Smooth muscle cell (in vitro differentiated cells): ENCODE measurements at regions not wholly inside any gene's neighbourhood (a gene's known extent, or its start where the extent isn't known, plus 50 kb on each side); places are given as distances from the start of the nearest gene placed in this dataset.

Experiments used
- DNase-seq: peaks from one replicate; lab custom pipeline; 2025; ENCODE audit not compliant: unreplicated experiment; lab: John Stamatoyannopoulos, UW
- H2AFZ ChIP-seq: fragments of 200-600 bp; sonication (generic); 2 replicates; pipeline ENCODE4 v1.6.0; 2016; ENCODE audit warnings: antibody characterized with exemption, low read depth, mild to moderate bottlenecking
- H3F3A ChIP-seq: fragments of 200-600 bp; sonication (generic); 2 replicates; pipeline ENCODE4 v1.6.0; 2017; ENCODE audit warnings: antibody characterized with exemption, low read depth
- H3K27ac ChIP-seq: fragments of 200-600 bp; sonication (generic); 2 replicates; pipeline ENCODE4 v1.5.1; 2016; ENCODE audit warnings: low read depth, mild to moderate bottlenecking
- H3K27me3 ChIP-seq: fragments of 200-600 bp; sonication (generic); 2 replicates; pipeline ENCODE4 v1.6.1; 2016; ENCODE audit warnings: low read depth, mild to moderate bottlenecking
- H3K36me3 ChIP-seq: fragments of 200-600 bp; sonication (generic); 2 replicates; pipeline ENCODE4 v1.5.1; 2016; ENCODE audit warnings: low read depth
- H3K4me1 ChIP-seq: fragments of 200-600 bp; sonication (generic); 2 replicates; pipeline ENCODE4 v1.5.1; 2016; ENCODE audit warnings: low read depth
- H3K4me2 ChIP-seq: fragments of 200-600 bp; sonication (generic); 2 replicates; pipeline ENCODE4 v1.6.0; 2016; ENCODE audit warnings: mild to moderate bottlenecking
- H3K4me3 ChIP-seq: fragments of 200-600 bp; sonication (generic); 2 replicates; pipeline ENCODE4 v1.5.1; 2016; ENCODE audit warnings: mild to moderate bottlenecking
- H3K79me2 ChIP-seq: fragments of 200-600 bp; sonication (generic); 2 replicates; pipeline ENCODE4 v1.6.0; 2016; ENCODE audit warnings: low read depth, mild to moderate bottlenecking
- H3K9ac ChIP-seq: fragments of 200-600 bp; sonication (generic); 2 replicates; pipeline ENCODE4 v1.6.0; 2016; ENCODE audit warnings: low read depth
- H3K9me3 ChIP-seq: fragments of 200-600 bp; sonication (generic); replicated peaks from 2 replicates; pipeline ENCODE4 v1.5.1; 2016; ENCODE audit warnings: low read depth
- H4K20me1 ChIP-seq: fragments of 200-600 bp; sonication (generic); 2 replicates; pipeline ENCODE4 v1.6.0; 2016; ENCODE audit warnings: low read depth
- CTCF ChIP-seq: fragments of 200-600 bp; sonication (generic); IDR thresholded peaks from 2 replicates; pipeline ENCODE4 v1.5.1; 2017; ENCODE audit warnings: borderline replicate concordance, mild to moderate bottlenecking, antibody characterized with exemption; ENCODE audit not compliant: insufficient read depth, poor library complexity, severe bottlenecking
- WGBS: methylation state at CpG from one replicate; pipeline ENCODE4 v1.1.7; 2016; ENCODE audit warnings: low lambda C conversion rate; 5-methylcytosine and 5-hydroxymethylcytosine counted together

GRCh38 chr6:40714576-40715564, 127.7 kb upstream of the LRFN2 start:
- 92% methylated on average over 8 of the region's 8 CpGs for WGBS
- H2AFZ ChIP-seq, result no peak overlapping the region
- no peak for TF ChIP-seq CTCF
- no peak overlapping the region for H3K27ac ChIP-seq
- H3K27me3 ChIP-seq, result no peaks in the 10 kb centered on the region
- no peak for DNase-seq
- H3K4me2 ChIP-seq, result no peak overlapping the region
- no peaks in the 10 kb centered on the region for H3K9me3 ChIP-seq
- H3F3A ChIP-seq, result no peaks in the 10 kb centered on the region
- H4K20me1 ChIP-seq, result no peaks in the 10 kb centered on the region
- H3K79me2 ChIP-seq, result no peaks in the 10 kb centered on the region
- H3K4me1 ChIP-seq, result peaks cover 9% of the 10 kb centered on the region
- no peaks in the 10 kb centered on the region for H3K36me3 ChIP-seq
- no peak overlapping the region for H3K4me3 ChIP-seq
- H3K9ac ChIP-seq, result no peak overlapping the region

GRCh38 chr6:40714143-40714542, 127.0 kb upstream of the LRFN2 start:
- H4K20me1 ChIP-seq, result no peaks in the 10 kb centered on the region
- H3K79me2 ChIP-seq, result no peaks in the 10 kb centered on the region
- H3K4me3 ChIP-seq, result no peak overlapping the region
- H3K9ac ChIP-seq, result no peak overlapping the region
- no peaks in the 10 kb centered on the region for H3F3A ChIP-seq
- H2AFZ ChIP-seq, result no peak overlapping the region
- H3K36me3 ChIP-seq, result no peaks in the 10 kb centered on the region
- peaks cover 2% of the 10 kb centered on the region for H3K4me1 ChIP-seq
- DNase-seq, result no peak
- no peaks in the 10 kb centered on the region for H3K27me3 ChIP-seq
- no peaks in the 10 kb centered on the region for H3K9me3 ChIP-seq
- 89% methylated on average over 6 of the region's 6 CpGs for WGBS
- no peak for TF ChIP-seq CTCF
- no peak overlapping the region for H3K4me2 ChIP-seq
- H3K27ac ChIP-seq, result no peak overlapping the region

- no peaks in the 10 kb centered on the region for H3K27me3 ChIP-seq
- H4K20me1 ChIP-seq, result no peaks in the 10 kb centered on the region
- no peak overlapping the region for H3K4me2 ChIP-seq
- no peaks in the 10 kb centered on the region for H3K4me1 ChIP-seq
- DNase-seq, result no peak
- H3K9ac ChIP-seq, result no peak overlapping the region
- H3K36me3 ChIP-seq, result no peaks in the 10 kb centered on the region
- no peaks in the 10 kb centered on the region for H3K79me2 ChIP-seq
- no peak for TF ChIP-seq CTCF
- no peak overlapping the region for H3K27ac ChIP-seq
- H3K9me3 ChIP-seq, result no peaks in the 10 kb centered on the region
- H3F3A ChIP-seq, result no peaks in the 10 kb centered on the region
- 56% methylated on average over 10 of the region's 10 CpGs for WGBS
- H2AFZ ChIP-seq, result no peak overlapping the region
- H3K4me3 ChIP-seq, result no peak overlapping the region
Measured at GRCh38 chr6:40713002-40713719, 126.0 kb upstream of the LRFN2 start.
